ENCODE measurements at regions not wholly inside any gene's neighbourhood (a gene's known extent, or its start where the extent isn't known, plus 50 kb on each side); places are given as distances from the start of the nearest gene placed in this dataset.

DNA sequence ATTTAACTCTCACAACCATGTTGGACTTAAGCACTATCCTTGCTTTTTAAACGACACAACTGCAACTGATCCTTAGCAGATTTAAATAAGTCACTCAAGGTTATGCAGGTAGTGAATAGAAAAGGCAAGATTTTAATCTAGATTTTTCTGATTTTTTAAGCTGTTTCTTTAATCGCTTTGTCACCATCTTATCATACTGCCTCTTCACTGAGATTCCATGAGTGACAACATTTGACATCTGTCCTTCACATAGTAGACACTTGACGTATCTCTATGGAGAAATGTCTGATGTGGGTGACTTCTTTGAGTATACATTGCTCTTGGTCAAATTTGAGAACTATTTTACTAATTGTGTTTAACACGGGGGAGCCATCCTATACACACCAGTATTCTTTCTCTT, 839.7 kb downstream of the GATA3 start:
- WGBS, 2 experiments (ENCODE audit: extremely low coverage in 2 of 2, insufficient read length in 1 of 2) = no CpG with 5 or more reads among the region's 4 CpGs
- no peaks in the 10 kb centered on the region for H3K27me3 ChIP-seq (ENCODE audit: control insufficient read depth, insufficient read depth, low read length)
- no peak overlapping the region for H4K91ac ChIP-seq (ENCODE audit: insufficient read depth, low read depth, low read length)
- H3K18ac ChIP-seq (ENCODE audit: low read depth, low read length) = no peak overlapping the region
- no peak overlapping the region for H2BK15ac ChIP-seq (ENCODE audit: low read depth, low read length)
- no peaks in the 10 kb centered on the region for H3K36me3 ChIP-seq (ENCODE audit: control insufficient read depth, insufficient read depth, low read length)
- no peak overlapping the region for H2AK5ac ChIP-seq (ENCODE audit: low read depth, low read length)
- H3K4ac ChIP-seq (ENCODE audit: low read depth, low read length) = no peak overlapping the region
- TF ChIP-seq BHLHE40 (IDR thresholded peaks at IDR 0.05; ENCODE audit: low read depth, low read length) = no peak
- no peak for TF ChIP-seq NFE2L2 (IDR thresholded peaks at IDR 0.05; ENCODE audit: low read depth, low read length)
- TF ChIP-seq MAFK (IDR thresholded peaks at IDR 0.05; ENCODE audit: low read depth, low read length) = no peak
- no peak overlapping the region for H4K8ac ChIP-seq (ENCODE audit: low read depth in 2 of 2, low read length in 2 of 2)
- H3K4me1 ChIP-seq (ENCODE audit: control insufficient read depth, insufficient read depth, low read length) = no peaks in the 10 kb centered on the region
- H3K23ac ChIP-seq (ENCODE audit: low read depth, low read length) = no peak overlapping the region
- dilution Hi-C loops (cut with HindIII; ENCODE audit: low sequenced_read_pairs, unreplicated experiment) = no loop called here
- no peak overlapping the region for H3K4me2 ChIP-seq (ENCODE audit: low read depth, low read length)
- H4K20me1 ChIP-seq (ENCODE audit: insufficient read depth, low read length) = no peaks in the 10 kb centered on the region
- H3K14ac ChIP-seq (replicated peaks; ENCODE audit: low read depth, low read length) = no peak overlapping the region
- H3K9me3 ChIP-seq (ENCODE audit: control insufficient read depth, insufficient read depth, low read length) = peaks cover 7% of the 10 kb centered on the region
- CTCF ChIA-PET = no interaction called here
- intact Hi-C loops (cut with micrococcal nuclease) = no loop called here
- in situ Hi-C loops (cut with MboI; ENCODE audit: low sequenced_read_pairs) = no loop called here
- H2BK5ac ChIP-seq (ENCODE audit: low read depth, low read length, poor library complexity, severe bottlenecking) = no peak overlapping the region
- no peaks in the 10 kb centered on the region for H3K79me1 ChIP-seq (ENCODE audit: low read depth in 1 of 2, low read length in 2 of 2)
- ATAC-seq (ENCODE audit: low read depth) = no peak
- H3K9me1 ChIP-seq (ENCODE audit: insufficient read depth, low read length) = no peaks in the 10 kb centered on the region
- no peak overlapping the region for H3K4me3 ChIP-seq (ENCODE audit: insufficient read depth, low read depth, low read length)
- no peak overlapping the region for H2BK120ac ChIP-seq (ENCODE audit: low read depth, low read length)
- H2AFZ ChIP-seq (replicated peaks; ENCODE audit: low read length, poor library complexity) = no peak overlapping the region
- no peak for DNase-seq
- POLR2A ChIA-PET (ENCODE audit: unreplicated experiment) = no interaction called here
- no peak overlapping the region for H3K27ac ChIP-seq (ENCODE audit: insufficient read depth, low read length)
- H4K5ac ChIP-seq (ENCODE audit: low read depth, low read length) = no peak overlapping the region
- no peak overlapping the region for H3K56ac ChIP-seq (ENCODE audit: extremely low read depth, insufficient read depth, low read length)
- no peak overlapping the region for H2BK20ac ChIP-seq (ENCODE audit: low read depth, low read length)
- no peak overlapping the region for H2AK9ac ChIP-seq (replicated peaks; ENCODE audit: low read depth, low read length, poor library complexity)
- BruUV-seq (replicated peaks) = no TSS peak
- no peak overlapping the region for H3K9ac ChIP-seq (ENCODE audit: low read depth, low read length)

Measured in IMR-90 (cell line).